Panc1 (cell line): ENCODE measurements at regions not wholly inside any gene's neighbourhood (a gene's known extent, or its start where the extent isn't known, plus 50 kb on each side); places are given as distances from the start of the nearest gene placed in this dataset.

Source experiments
- ATAC-seq: fragments of 200-7000 bp; cut with Tn5 transposase; 2 replicates; pipeline ENCODE4 v1.9.1; 2020; ENCODE audit warnings: mild to moderate bottlenecking, moderate library complexity
- BruUV-seq: library from RNA; stranded (reverse); fragments of 400-500 nt; replicated peaks from 2 replicates; lab custom pipeline; 2021; lab: Mats Ljungman, UMichigan
- CTCF ChIA-PET: fragments of 300-600 bp; sonication (Branson Sonifier 250); formaldehyde crosslinking; loops from one replicate; lab custom pipeline; 2022; ENCODE audit warnings: antibody characterized with exemption; lab: Charles Lee
- POLR2A ChIA-PET: fragments of 300-600 bp; sonication (Branson Sonifier 250); formaldehyde crosslinking; loops from one replicate; lab custom pipeline; 2022; ENCODE audit warnings: antibody characterized with exemption; lab: Charles Lee
- DNase-seq: peaks from one replicate; pipeline ENCODE4 v3.0.0-alpha.2; 2010; ENCODE audit warnings: low read depth, low spot score
- H3K27ac ChIP-seq: 2 replicates; pipeline ENCODE4 v1.5.1; 2011; ENCODE audit warnings: mild to moderate bottlenecking, low read length, inconsistent platforms
- H3K27me3 ChIP-seq: fragments of 200-500 bp; sonication (Bioruptor generic); 2 replicates; pipeline ENCODE4 v1.6.0; 2014; ENCODE audit warnings: low read length, inconsistent platforms; ENCODE audit not compliant: control insufficient read depth, insufficient read depth
- H3K36me3 ChIP-seq: fragments of 200-500 bp; sonication (Bioruptor generic); 2 replicates; pipeline ENCODE4 v1.5.1; 2014; ENCODE audit warnings: inconsistent platforms, mild to moderate bottlenecking, low read length, moderate library complexity; ENCODE audit not compliant: control insufficient read depth, insufficient read depth
- H3K4me1 ChIP-seq: 2 replicates; pipeline ENCODE4 v1.5.1; 2011; ENCODE audit warnings: inconsistent platforms, mild to moderate bottlenecking, low read length, moderate library complexity; ENCODE audit not compliant: control insufficient read depth, insufficient read depth
- H3K4me3 ChIP-seq, 2 experiments: 2 replicates each; pipeline ENCODE4 v1.5.1; 2011 to 2012; ENCODE audit warnings: low read depth in 2 of 2, low read length in 2 of 2, mild to moderate bottlenecking in 2 of 2, inconsistent platforms in 1 of 2, moderate library complexity in 1 of 2
- H3K9me3 ChIP-seq: fragments of 200-500 bp; sonication (Bioruptor generic); 2 replicates; pipeline ENCODE4 v1.5.1; 2014; ENCODE audit warnings: low read depth, mild to moderate bottlenecking, inconsistent platforms, low read length, moderate library complexity; ENCODE audit not compliant: control insufficient read depth, insufficient read depth
- CTCF ChIP-seq: fragments of 450-650 bp; IDR thresholded peaks from 2 replicates; pipeline ENCODE4 v1.5.1; 2017; ENCODE audit warnings: mild to moderate bottlenecking
- POLR2AphosphoS5 ChIP-seq: IDR thresholded peaks from 2 replicates; pipeline ENCODE4 v1.6.1; 2012; ENCODE audit warnings: mild to moderate bottlenecking, low read depth, low read length, moderate library complexity
- REST ChIP-seq, 2 experiments: IDR thresholded peaks; 2 replicates each; pipeline ENCODE4 v1.6.1; 2011 to 2012; ENCODE audit warnings: low read depth in 2 of 2, control low read depth in 1 of 2, low read length in 1 of 2, mild to moderate bottlenecking in 1 of 2, moderate library complexity in 1 of 2; ENCODE audit not compliant: insufficient read depth in 1 of 2
- SIN3A ChIP-seq: IDR thresholded peaks from 2 replicates; pipeline ENCODE4 v1.6.1; 2012; ENCODE audit warnings: low read depth, mild to moderate bottlenecking, low read length, moderate library complexity, borderline replicate concordance; ENCODE audit not compliant: insufficient read depth
- TCF7L2 ChIP-seq: IDR thresholded peaks from 2 replicates; pipeline ENCODE4 v1.6.1; 2011; ENCODE audit warnings: mild to moderate bottlenecking, low read depth, low read length, inconsistent platforms
- in situ Hi-C: cut with HindIII; loops from 2 replicates; pipeline ENCODE4 v1.10.0; 2016; ENCODE audit warnings: low sequenced_read_pairs, low pct_unique_long_range_greater_than_20kb
- intact Hi-C: fragments of 100-400 bp; cut with micrococcal nuclease; formaldehyde crosslinking; loops from one replicate; pipeline ENCODE4 v1.10.0; 2022; ENCODE audit not compliant: unreplicated experiment

- no peaks in the 10 kb centered on the region for H3K36me3 ChIP-seq
- no peak for ATAC-seq
- H3K4me3 ChIP-seq = no peak overlapping the region
- H3K27me3 ChIP-seq = no peaks in the 10 kb centered on the region
- TF ChIP-seq TCF7L2 = no peak
- TF ChIP-seq SIN3A = no peak
- TF ChIP-seq REST (IDR thresholded peaks at IDR 0.05; ENCODE audit: insufficient read depth in 1 of 2, low read depth in 2 of 2, low read length in 1 of 2) = no peak
- TF ChIP-seq CTCF = no peak
- no peak for TF ChIP-seq POLR2AphosphoS5
- no TSS peak for BruUV-seq
- no peak overlapping the region for H3K27ac ChIP-seq
- POLR2A ChIA-PET = no interaction called here
- no peaks in the 10 kb centered on the region for H3K9me3 ChIP-seq
- in situ Hi-C loops (no loop called here), intact Hi-C loops (no loop called here)
- no peak for DNase-seq
- CTCF ChIA-PET = no interaction called here
- H3K4me1 ChIP-seq = no peaks in the 10 kb centered on the region
These were observed 670.1 kb upstream of the CDH9 start for GRCh38 chr5:27708534-27708933.

GRCh38 chr5:27706832-27707231, 668.4 kb upstream of the CDH9 start:
- BruUV-seq = no TSS peak
- POLR2A ChIA-PET = no interaction called here
- Histone ChIP-seq H3K4me1 (no peaks in the 10 kb centered on the region), H3K27ac (no peak overlapping the region), H3K4me3 (no peak overlapping the region), H3K9me3 (no peaks in the 10 kb centered on the region), H3K36me3 (no peaks in the 10 kb centered on the region), H3K27me3 (no peaks in the 10 kb centered on the region)
- CTCF ChIA-PET = no interaction called here
- intact Hi-C loops = no loop called here
- DNase-seq = no peak
- TF ChIP-seq SIN3A (no peak), CTCF (no peak), REST (IDR thresholded peaks at IDR 0.05; ENCODE audit: insufficient read depth in 1 of 2, low read depth in 2 of 2, low read length in 1 of 2) (no peak), TCF7L2 (no peak), POLR2AphosphoS5 (no peak)
- ATAC-seq = no peak
- in situ Hi-C loops = no loop called here
